ENCODE measurements at regions not wholly inside any gene's neighbourhood (a gene's known extent, or its start where the extent isn't known, plus 50 kb on each side); places are given as distances from the start of the nearest gene placed in this dataset.

DNA sequence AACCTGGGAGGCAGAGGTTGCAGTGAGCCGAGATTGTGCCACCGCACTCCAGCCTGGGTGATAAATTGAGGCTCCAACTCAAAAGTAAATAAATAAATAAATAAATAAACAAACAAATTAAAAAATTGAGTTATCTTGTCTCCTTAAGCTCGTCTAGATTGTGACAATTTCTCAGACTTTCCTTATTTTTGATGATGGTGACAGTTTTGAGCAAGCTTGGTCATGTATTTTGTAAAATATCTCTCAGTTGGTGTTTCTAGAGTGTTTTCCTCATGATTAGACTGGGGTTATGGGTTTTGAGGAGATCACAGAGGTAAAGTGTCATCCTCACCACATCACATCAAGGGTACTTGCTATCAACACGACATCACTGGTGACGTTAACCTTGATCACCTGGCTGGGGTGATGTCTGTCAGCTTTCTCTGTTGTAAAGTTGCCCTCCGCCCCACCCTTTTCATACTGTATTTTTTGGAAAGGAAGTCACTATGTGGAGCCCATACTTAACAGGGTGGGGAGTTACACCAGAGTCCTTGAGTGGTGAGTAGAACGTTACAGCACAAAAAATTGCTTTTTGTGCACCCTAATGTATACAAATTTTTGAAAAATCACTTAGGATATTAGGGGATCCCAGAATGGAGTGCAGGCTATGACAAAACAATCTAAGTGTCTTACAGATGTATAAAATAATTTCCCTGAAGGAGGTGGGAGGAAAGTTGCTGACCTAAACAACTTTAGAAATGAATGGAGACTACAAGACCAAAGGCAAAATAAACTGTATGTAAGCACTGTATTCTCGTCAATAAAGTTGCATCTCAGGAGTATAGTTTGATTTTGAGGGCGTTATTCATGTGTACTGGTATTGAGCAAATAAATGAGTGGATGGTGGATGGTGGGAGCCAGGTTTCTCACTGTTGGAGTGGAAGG lies 116.4 kb upstream of the SGK1 start:
- no peak overlapping the region for H3K14ac ChIP-seq (ENCODE audit: insufficient read length)
- DNase-seq (ENCODE audit: low read depth in 1 of 2, low spot score in 2 of 2) (no peak), FAIRE-seq (no peak)
- no peak overlapping the region for H2BK12ac ChIP-seq (ENCODE audit: low read depth, low read length)
- H3K36me3 ChIP-seq (ENCODE audit: control insufficient read depth in 2 of 4, insufficient read depth in 4 of 4, low read length in 3 of 4), result no peaks in the 10 kb centered on the region; a peak in 1 of 8 replicates
- H3K23ac ChIP-seq (ENCODE audit: insufficient read length), result no peak overlapping the region
- no peak overlapping the region for H3K56ac ChIP-seq (replicated peaks; ENCODE audit: insufficient read length, low read depth, low read length)
- TF ChIP-seq SIN3A (conservative IDR thresholded peaks at IDR 0.05 in 1 of 2, IDR thresholded peaks at IDR 0.05 in 1 of 2; ENCODE audit: low read depth in 1 of 2, low read length in 2 of 2), result no peak
- no peak for TF ChIP-seq EGR1 (IDR thresholded peaks at IDR 0.05; ENCODE audit: borderline replicate concordance, low read depth, low read length)
- TF ChIP-seq CHD1 (IDR thresholded peaks at IDR 0.05; ENCODE audit: low read depth, low read length), result no peak
- TF ChIP-seq SRF (IDR thresholded peaks at IDR 0.05; ENCODE audit: low read depth, low read length), result no peak
- TF ChIP-seq FOSL1 (IDR thresholded peaks at IDR 0.05; ENCODE audit: insufficient read depth, low read depth, low read length), result no peak
- TF ChIP-seq, protein P1, sequence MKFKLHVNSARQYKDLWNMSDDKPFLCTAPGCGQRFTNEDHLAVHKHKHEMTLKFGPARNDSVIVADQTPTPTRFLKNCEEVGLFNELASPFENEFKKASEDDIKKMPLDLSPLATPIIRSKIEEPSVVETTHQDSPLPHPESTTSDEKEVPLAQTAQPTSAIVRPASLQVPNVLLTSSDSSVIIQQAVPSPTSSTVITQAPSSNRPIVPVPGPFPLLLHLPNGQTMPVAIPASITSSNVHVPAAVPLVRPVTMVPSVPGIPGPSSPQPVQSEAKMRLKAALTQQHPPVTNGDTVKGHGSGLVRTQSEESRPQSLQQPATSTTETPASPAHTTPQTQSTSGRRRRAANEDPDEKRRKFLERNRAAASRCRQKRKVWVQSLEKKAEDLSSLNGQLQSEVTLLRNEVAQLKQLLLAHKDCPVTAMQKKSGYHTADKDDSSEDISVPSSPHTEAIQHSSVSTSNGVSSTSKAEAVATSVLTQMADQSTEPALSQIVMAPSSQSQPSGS (IDR thresholded peaks at IDR 0.05; ENCODE audit: low read length), result no peak
- TF ChIP-seq CREB1 (IDR thresholded peaks at IDR 0.05), result no peak
- no peak for TF ChIP-seq HDAC6 (IDR thresholded peaks at IDR 0.05; ENCODE audit: low read depth, low read length)
- no peak overlapping the region for H3K4me3 ChIP-seq (ENCODE audit: extremely low read depth in 1 of 4, insufficient read depth in 2 of 4, low read depth in 3 of 4, low read length in 4 of 4)
- H3K9me3 ChIP-seq (ENCODE audit: insufficient read depth in 2 of 2, low read depth in 1 of 2, low read length in 1 of 2), result no peaks in the 10 kb centered on the region
- H4K5ac ChIP-seq (ENCODE audit: insufficient read length, low read depth, low read length), result no peak overlapping the region
- no peaks in the 10 kb centered on the region for H4K20me1 ChIP-seq (replicated peaks in 1 of 2; ENCODE audit: control insufficient read depth in 1 of 2, insufficient read depth in 2 of 2, low read length in 2 of 2)
- H3K79me1 ChIP-seq (ENCODE audit: low read depth, low read length), result no peaks in the 10 kb centered on the region
- H3K79me2 ChIP-seq (ENCODE audit: control insufficient read depth in 1 of 2, insufficient read depth in 2 of 2, low read length in 2 of 2), result no peaks in the 10 kb centered on the region
- no peak overlapping the region for H2BK20ac ChIP-seq (ENCODE audit: low read length)
- H4K8ac ChIP-seq (ENCODE audit: extremely low read depth, insufficient read depth, low read length), result no peak overlapping the region
- no peak overlapping the region for H3K4ac ChIP-seq (replicated peaks; ENCODE audit: insufficient read length, low read depth, low read length)
- no peak overlapping the region for H2BK5ac ChIP-seq (ENCODE audit: low read depth, low read length)
- ChIA-PET CTCF (ENCODE audit: partially characterized antibody) (interaction anchor here (0.8 to 1.2 kb wide), 2 partner anchors 9 to 21 kb away, joined by 3 read pairs; no protein-coding TSS in a partner anchor), POLR2A (ENCODE audit: partially characterized antibody) (no interaction called here)
- WGBS, 2 experiments (ENCODE audit: extremely low coverage in 1 of 2, insufficient coverage in 1 of 2, insufficient read length in 1 of 2, insufficient replicate concordance in 2 of 2, low coverage in 1 of 2, low lambda C conversion rate in 2 of 2, missing lambda C conversion rate in 1 of 2), result 88% methylated on average over 9 of the region's 9 CpGs; no CpG with 5 or more reads in 1 of the 2 experiments
- no peak overlapping the region for H3K4me2 ChIP-seq (ENCODE audit: insufficient read depth in 1 of 2, low read depth in 2 of 2, low read length in 2 of 2)
- H3K23me2 ChIP-seq (ENCODE audit: low read depth, low read length), result no peaks in the 10 kb centered on the region
- no peaks in the 10 kb centered on the region for H3K27me3 ChIP-seq (replicated peaks in 1 of 4; ENCODE audit: control insufficient read depth in 3 of 4, extremely low read depth in 1 of 4, insufficient read depth in 3 of 4, low read length in 3 of 4)
- H3K9ac ChIP-seq (replicated peaks in 1 of 4; ENCODE audit: extremely low read depth in 1 of 4, low read depth in 3 of 4, low read length in 3 of 4), result no peak overlapping the region
- H4K91ac ChIP-seq (replicated peaks; ENCODE audit: insufficient read length, low read length), result no peak overlapping the region
- H3K4me1 ChIP-seq (replicated peaks in 1 of 4; ENCODE audit: control insufficient read depth in 3 of 4, insufficient read depth in 4 of 4, low read length in 3 of 4), result peaks cover 0 to 6% (median 0%) of the 10 kb centered on the region in 4 experiments; a peak in 1 of 7 replicates
- H2BK120ac ChIP-seq (replicated peaks; ENCODE audit: low read depth, low read length), result no peak overlapping the region
- H2AK5ac ChIP-seq (ENCODE audit: low read depth, low read length), result no peak overlapping the region
- no peak overlapping the region for H2AFZ ChIP-seq (ENCODE audit: low read length)
- no peak overlapping the region for H3K18ac ChIP-seq (ENCODE audit: extremely low read depth, low read length)
- H2BK15ac ChIP-seq (ENCODE audit: low read length), result no peak overlapping the region
- no peak overlapping the region for H3K27ac ChIP-seq (ENCODE audit: low read depth, low read length)
